Endometrial microvascular endothelial cells (primary cell): ENCODE measurements at regions not wholly inside any gene's neighbourhood (a gene's known extent, or its start where the extent isn't known, plus 50 kb on each side); places are given as distances from the start of the nearest gene placed in this dataset.

ENCODE experiments used
- in situ Hi-C: cut with HindIII; loops from 2 replicates; pipeline ENCODE4 v1.10.0; 2017; ENCODE audit warnings: low sequenced_read_pairs, low pct_unique_long_range_greater_than_20kb; ENCODE audit errors: inconsistent ontology term

GRCh38 chr9:13992138-13993088, 321.5 kb downstream of the NFIB start:
- in situ Hi-C loops, result no loop called here

GRCh38 chr9:13991395-13991794, 322.5 kb downstream of the NFIB start:
- in situ Hi-C loops, result no loop called here

GRCh38 chr9:13990994-13991393, 322.9 kb downstream of the NFIB start:
- in situ Hi-C loops, result no loop called here

- in situ Hi-C loops, result no loop called here
Measured at GRCh38 chr9:13990331-13990730, 323.6 kb downstream of the NFIB start.

GRCh38 chr9:13988944-13989343, 325.0 kb downstream of the NFIB start:
- in situ Hi-C loops, result no loop called here

GRCh38 chr9:13983607-13984006, 330.3 kb downstream of the NFIB start:
- in situ Hi-C loops, result no loop called here

- in situ Hi-C loops, result no loop called here
Measured at GRCh38 chr9:13979941-13980318, 334.0 kb downstream of the NFIB start.

- in situ Hi-C loops, result no loop called here
Measured at GRCh38 chr9:13975611-13976290, 338.2 kb downstream of the NFIB start.

GRCh38 chr9:13974891-13975290, 339.1 kb downstream of the NFIB start:
- in situ Hi-C loops, result no loop called here

- in situ Hi-C loops, result no loop called here
Measured at GRCh38 chr9:13971966-13972655, 341.8 kb downstream of the NFIB start.

GRCh38 chr9:13971415-13971814, 342.5 kb downstream of the NFIB start:
- in situ Hi-C loops, result no loop called here

- in situ Hi-C loops, result no loop called here
Measured at GRCh38 chr9:13970426-13970825, 343.5 kb downstream of the NFIB start.

GRCh38 chr9:13970018-13970417, 343.9 kb downstream of the NFIB start:
- in situ Hi-C loops, result no loop called here

GRCh38 chr9:13967438-13967837, 346.5 kb downstream of the NFIB start:
- in situ Hi-C loops, result no loop called here

- in situ Hi-C loops, result no loop called here
Measured at GRCh38 chr9:13967011-13967410, 346.9 kb downstream of the NFIB start.

- in situ Hi-C loops, result no loop called here
Measured at GRCh38 chr9:13963005-13963653, 350.8 kb downstream of the NFIB start.

GRCh38 chr9:13962006-13962405, 351.9 kb downstream of the NFIB start:
- in situ Hi-C loops, result no loop called here

- in situ Hi-C loops, result no loop called here
Measured at GRCh38 chr9:13960011-13960765, 353.8 kb downstream of the NFIB start.

GRCh38 chr9:13958672-13959071, 355.3 kb downstream of the NFIB start:
- in situ Hi-C loops, result no loop called here
